Stimulated activated CD4-positive, alpha-beta T cell treated with anti-CD3 and anti-CD28 coated beads, Interleukin-2, amount 100 ng/mL, for 48 hours (primary cell): ENCODE measurements at regions not wholly inside any gene's neighbourhood (a gene's known extent, or its start where the extent isn't known, plus 50 kb on each side); places are given as distances from the start of the nearest gene placed in this dataset.
"Not testable (repeated sequence)": the region's sequence is repeated elsewhere in the genome, so short reads cannot be mapped to it uniquely, and the experiment has no call there.

Experiments
- DNase-seq, 2 donors: peaks; one replicate each; pipeline ENCODE4 v3.0.0-alpha.2; 2020

DNA sequence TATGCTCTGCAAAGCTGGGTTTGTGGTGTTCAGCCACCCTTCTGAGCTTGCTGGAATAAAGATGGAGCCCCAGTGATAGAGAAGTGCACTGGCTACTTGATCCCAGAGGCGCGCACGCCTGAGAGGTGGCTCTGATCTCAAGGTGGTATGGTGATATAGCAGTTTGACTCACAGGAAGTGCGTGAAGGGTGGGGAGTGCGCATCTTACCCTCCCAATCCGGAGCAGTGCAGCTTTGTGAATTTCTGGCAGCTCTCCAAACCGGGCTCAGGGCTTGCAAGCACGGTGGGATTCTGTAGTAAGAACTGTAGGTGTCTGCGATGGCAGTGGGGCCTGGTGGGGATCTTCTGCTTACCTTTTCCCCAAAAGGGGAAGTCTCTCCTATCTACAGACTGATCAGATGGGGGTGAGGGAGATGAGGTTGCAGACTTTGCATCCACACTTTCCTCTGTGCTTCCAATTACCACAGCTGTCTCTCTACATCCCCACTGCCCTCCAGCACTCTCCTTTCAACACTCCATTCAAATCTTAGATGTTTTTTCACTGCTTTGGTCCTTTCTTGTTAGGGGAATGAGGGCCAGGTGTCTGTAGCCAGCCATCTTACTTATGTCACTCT is 197.4 kb upstream of the SLC38A2 start:
- no peak for DNase-seq

DNA sequence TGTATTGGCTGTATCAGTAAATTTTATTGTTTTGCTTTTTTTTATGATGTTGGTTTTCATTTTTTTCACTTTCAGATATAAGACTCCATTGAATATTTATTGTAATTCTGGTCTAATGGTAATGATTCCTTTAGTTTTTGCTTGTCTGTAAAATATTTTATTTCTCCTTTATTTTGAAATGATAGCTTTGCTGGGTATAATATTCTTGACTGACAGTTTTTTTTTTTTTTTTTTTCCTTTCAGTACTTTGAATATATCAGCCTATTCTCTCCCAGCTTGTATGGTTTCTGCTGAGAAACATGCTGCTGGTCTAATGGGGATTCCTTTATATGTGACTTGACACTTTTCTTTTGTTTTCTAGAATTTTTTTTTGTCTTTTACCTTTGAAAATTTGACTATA is 195.1 kb upstream of the SLC38A2 start:
- no peak for DNase-seq

DNA sequence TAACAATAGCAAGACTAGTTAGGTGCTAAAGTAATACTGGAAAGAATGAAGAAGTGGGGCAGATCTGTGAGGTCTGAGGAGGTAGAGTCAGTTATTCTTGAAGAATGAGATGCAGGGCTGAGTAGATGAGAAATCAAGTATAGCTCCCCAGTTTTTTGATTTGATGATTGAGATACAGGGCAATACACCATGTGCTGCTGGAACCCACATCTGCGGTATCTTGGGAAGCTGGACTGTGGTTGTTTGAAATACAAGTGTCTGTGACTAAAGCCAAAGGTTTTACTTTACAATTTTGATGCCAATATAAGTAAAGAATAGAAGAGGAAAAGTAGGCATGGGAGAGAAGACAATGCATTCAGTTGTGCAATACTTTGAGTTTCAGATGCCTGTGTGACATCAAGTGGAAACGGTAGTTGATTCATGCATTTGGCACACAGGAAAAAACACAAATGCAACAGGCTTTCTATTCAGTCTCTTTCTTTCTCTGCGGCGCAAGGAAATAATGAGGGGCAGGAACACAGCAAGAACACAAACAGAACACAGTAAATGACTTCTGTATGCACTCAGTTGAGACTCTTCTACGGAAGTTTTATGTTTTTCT is 190.2 kb upstream of the SLC38A2 start:
- no peak for DNase-seq

DNA sequence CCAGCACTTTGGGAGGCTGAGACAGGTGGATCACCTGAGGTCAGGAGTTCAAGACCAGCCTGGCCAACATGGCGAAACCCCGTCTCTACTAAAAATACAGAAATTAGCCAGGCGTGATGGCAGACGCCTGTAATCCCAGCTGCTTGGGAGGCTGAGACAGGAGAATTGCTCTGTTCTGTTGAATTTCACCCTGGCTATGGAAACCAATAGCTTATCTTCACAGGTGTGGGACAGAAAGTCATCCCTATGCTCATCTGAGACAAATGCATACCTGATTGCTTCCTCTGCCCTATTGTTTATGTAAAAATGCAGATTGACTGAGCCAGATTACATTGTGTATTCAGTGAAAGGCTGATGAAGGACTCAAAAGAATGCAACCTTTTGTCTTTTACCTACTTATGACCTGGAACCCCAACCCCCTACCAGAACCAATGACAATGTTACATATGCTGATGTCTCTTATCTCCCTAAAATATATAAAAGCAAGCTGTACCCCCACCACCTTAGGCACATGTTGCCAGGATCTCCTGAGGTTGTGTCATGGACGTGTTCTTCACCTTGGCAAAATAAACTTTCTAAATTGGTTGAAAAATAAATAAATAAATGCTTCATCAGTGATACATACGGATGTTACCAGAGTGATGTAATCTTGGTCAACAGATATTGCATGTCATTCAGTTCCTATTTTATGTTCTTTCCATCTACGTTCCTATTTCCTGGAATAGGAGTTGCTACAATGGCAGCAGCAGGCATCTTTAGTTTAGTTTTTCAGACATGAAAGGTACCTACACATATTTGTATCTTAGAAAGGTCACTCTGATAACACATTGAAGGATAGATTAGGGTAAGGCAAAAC is 189.4 kb upstream of the SLC38A2 start:
- DNase-seq = not testable (repeated sequence)

DNA sequence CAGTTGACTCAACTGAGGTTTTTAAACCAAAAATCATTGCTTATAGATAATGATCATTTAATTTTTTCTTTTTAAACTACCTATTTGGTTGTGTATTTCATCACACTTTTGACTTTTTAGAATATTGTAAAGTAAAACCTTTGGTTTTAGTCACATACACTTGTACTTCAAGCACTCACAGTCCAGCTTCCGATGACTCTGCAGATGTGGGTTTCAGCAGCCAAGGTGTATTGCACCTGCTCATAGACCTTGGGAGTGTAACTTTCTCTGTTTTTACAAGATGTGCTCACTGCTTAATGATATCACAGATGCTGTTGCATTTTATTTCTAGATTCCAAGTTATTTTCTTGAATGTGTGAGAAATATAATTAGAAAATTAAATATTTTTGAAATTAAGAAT is 188.3 kb upstream of the SLC38A2 start:
- DNase-seq = no peak

DNA sequence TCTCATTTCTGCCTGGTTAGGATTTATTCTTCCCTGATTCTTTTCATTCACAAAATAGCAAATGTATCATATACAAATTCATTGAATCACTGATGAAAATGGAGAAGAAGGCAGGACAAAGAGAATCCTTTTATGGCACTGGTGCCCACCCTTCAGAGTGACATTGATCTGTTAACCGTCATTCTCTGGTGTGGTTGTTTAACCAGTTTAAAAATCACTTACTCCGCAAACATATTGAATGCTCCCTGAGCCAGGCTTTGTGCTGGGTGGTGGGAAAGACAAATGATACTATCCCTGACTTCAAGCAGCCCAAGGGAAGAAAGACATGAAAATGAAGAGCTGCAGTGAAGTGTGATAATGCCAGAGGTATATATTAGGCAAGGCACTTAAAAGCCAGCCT is 187.5 kb upstream of the SLC38A2 start:
- DNase-seq = no peak

DNA sequence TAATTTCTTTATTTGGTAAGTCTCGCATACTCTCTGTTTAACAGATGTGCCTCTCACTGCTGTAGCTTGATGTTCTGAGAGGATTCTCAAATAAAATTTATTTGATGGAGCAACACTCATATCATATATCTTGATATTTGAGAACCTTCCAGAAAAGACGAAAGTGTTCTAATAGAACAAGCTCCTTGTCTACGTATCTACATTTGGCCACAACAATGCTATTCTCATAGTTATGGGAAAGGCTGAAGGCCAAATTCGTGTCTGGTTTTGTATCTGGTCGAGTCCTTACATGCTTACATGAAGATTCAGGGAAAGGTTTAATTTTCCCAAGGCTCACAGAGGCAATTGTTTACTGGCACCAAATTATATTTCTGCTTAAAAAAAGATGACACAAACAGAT is 186.7 kb upstream of the SLC38A2 start:
- DNase-seq = no peak

DNA sequence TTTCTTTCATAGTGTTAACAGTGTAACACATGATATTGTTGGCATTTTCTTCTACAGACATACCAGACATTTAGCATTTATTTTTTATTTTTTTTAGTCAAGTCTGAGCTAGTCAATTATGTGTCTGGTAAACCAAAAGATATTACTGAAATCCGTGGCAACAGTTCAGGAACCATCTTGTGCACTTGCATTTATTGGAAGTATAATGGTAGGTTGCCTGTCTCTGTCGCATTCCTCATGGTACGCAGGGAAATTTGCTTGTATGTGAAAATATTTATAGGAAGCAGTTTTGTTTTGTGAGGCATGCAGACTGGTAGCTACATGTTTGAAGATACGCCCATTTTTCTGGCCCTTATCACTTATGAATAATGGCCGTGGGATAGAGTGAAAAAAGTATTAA is 186.1 kb upstream of the SLC38A2 start:
- no peak for DNase-seq

DNA sequence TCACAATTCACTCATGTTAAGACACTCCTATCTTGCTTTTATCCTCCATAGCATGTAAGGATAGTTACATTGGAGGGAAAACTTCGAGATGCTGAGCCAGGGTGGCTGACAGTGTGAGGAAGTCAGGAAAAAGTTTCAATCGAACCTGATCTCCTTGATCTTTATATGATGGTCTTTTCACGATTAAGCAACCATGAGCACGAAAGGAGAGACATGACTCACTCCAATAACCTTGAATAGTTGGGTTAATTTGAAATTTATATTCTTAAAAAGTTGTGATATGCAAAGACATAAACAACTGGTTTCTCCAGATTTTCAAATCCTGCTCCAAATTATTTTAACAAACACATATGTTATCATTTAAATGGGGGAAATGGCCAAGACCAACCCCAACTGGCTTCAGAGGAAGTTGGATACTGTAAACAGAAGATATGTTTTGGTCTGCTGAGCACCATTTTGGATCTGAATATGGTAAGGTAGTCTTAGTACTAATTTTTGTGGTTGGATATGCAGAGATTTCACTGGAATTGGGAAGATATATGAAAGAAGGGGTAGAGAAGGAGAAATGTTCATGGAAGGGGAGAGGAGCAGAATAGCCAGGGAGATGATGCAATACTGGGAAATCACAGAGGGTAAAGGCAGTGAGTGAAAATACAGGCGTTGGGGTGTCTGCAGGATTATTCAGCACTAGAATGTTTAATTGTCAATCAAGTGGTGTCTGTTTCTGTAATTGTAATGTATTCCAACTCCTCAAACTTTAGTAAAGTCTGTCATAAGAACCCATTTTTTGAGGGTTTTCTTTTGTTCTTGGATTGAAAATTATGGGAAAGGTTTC is 185.2 kb upstream of the SLC38A2 start:
- no peak for DNase-seq

DNA sequence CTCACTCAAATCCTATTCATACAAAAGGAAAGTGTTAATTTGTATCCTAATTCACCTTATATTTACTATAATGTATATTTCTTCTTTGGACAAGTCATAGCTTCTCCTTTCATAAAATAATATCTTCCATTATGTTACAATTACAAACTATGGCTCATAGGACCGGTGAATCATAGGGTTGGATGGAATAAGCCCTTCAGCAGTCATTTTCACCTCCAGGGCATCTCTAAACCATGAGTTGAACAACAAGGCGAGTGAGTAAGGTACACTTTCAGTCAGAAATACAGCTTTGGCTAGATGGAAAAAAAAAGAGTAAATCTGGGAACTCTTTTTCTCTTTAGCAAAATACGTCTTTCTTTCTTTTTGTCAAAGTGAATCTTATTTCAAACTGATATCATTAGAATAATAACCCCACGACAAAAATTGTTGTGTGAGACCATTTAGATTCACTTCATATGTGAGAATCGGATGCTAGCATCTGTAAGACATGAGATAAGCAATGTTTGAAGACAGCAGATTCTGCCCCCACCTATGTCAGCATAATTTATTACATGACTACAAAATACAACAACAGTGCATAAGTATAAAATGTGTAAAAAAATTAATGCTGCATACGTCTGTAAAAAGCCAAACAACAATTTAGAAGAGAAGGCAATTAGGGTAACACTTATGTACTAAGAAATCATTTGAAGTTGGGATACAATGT is 184.4 kb upstream of the SLC38A2 start:
- no peak for DNase-seq

DNA sequence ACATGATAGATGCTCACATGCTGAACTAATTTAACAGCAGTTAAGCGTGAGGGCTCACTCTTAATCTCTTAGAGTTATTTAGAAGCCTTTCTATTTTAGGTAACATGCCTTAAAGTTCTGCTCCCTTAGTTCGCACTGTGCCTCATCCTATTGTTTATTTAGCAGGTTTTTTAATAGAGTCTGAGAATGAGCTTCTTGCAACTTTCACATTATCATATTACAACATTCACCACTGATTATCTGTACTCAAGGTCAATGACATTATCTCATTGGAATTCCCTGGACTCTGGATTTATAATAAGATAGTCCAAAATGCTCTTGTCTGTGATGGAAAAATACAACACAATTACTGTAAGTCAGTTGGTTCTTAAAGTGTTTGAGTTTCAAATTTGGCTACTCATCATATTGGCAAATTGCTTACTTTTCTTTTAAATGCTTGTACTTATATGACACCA is 183.6 kb upstream of the SLC38A2 start:
- DNase-seq = no peak

DNA sequence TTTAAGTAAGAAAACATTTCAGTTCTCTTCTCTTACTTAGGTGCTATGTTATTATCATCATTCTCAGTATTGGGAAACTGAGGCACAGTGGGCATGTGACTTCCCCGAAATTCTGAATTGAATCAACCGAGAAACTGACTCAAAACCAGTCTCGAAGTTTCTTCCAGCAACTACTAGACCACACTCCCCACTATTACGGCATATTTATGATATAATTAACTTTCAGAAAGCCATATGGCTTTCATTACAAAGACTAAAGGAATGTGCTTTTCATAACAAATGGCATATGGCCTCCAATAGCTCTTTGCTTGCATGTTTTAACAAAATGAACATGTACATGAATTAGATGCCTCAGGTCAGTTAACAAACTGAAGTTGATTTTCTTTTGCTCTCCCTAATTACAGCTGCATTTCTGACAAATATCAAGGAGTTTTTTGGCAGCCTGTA is 182.9 kb upstream of the SLC38A2 start:
- no peak for DNase-seq

DNA sequence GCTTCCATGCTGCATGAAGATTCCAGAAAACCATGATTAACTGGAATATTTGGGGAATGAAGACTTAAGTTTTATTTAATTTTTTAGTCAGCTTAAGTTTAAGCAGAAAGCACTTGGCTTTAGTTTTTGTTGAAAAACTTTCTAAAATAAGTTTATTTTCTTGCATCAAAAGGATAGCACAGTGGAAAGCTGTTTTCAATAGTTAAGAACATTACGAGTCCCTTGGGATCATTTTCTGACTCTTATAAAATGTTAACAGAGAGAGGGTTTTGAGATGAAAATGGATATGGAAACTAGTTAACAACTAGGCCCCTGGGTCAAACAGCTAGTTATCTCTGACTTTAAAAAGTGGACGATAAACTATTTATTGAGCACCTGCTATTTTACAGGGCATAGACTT is 181.9 kb upstream of the SLC38A2 start:
- no peak for DNase-seq

DNA sequence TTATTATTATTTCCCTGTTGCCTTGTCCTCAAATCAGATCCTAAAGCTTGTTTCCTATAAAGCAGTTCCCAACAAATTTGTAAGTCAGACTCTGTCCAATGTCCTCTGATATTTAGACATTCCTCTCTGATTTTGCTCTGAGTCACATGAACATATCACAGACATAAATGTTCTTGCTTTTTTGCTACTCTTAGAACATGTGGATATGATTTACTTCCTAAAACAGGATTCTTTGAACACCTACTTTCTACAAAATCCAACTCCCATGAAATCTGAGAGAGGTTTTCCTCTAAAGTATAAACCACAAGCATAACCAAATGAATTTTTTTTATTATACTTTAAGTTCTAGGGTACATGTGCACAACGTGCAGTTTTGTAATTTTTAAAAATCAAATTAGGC is 181.3 kb upstream of the SLC38A2 start:
- DNase-seq = no peak

DNA sequence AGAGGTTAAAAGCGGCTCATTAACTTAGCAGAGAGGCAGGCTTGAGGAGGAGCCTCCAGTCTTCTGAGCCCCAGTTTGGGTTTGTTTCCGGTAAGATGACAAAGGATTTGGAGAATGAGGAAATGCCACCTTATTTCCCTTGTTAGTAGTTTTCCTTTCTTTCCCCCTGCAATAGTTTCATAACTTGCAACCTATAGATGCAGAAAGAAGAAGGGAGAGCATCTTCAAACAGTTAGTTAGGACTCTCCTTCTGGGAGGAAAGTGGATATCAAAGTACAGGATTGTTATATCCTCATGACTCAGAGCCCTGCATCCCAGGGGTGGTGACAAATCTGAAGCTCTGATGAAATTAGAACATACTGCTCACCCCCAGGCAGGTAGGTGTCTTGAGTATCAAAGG is 180.7 kb upstream of the SLC38A2 start:
- DNase-seq = no peak

DNA sequence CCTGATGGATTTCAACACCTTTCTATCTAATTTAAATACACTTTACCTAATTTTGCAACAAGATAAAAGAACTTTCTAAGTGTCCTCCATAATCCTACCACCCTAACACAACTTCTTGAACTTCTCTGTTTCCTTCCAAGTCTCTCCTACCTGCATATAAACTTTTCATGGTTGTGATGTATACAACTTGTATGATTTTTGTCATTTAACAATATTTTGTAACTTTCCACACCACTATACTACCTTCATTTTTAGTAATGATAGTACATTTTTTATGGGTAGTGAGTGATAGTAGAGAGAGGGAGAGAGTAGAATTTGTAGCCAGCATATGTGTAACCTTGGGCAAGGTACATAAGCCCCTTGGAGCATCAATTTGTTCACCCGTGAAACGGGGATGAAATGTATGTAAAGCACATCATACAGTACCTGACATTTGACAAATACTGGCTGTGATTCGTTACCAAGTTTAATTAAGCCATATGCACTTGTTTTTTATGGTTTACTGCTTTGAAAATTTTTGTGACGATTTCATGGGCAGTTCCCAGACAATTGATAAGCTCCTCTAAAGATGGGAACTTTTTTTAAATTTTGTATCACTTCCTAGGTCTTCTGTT is 177.8 kb upstream of the SLC38A2 start:
- no peak for DNase-seq

DNA sequence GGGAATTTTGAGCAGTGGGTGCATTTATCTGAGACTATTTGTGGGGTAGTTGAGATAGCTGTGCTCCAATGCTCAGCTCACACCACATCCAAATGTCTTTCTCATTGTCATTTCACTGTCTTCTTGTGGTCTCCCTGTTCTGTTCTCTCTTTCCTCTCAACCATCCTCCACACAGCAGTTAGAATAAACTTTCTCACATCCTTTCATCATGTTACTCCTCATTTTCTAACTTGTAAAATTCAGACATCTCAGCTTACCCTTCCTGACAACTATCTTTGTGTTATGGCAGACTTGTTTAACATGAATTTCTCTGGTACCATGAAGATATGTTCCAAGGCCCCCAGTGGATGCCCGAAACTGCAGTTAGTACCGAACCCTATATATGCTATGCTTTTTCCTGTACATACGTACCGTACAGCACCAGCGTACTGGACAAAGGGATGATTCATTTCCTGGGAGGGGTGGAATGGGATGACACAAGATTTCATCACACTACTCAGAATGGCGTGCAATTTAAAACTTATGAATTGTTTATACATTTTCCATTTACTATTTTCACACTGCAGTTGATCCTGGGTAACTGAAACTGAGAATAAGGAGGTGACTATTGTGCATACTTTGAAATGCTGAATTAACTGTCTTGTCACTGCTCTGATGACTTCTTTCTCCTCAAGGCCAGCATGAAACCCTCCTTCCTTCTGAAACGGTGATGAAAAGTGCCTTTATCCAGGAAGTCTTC is 177.1 kb upstream of the SLC38A2 start:
- DNase-seq = peak; percentile 37 to 39

DNA sequence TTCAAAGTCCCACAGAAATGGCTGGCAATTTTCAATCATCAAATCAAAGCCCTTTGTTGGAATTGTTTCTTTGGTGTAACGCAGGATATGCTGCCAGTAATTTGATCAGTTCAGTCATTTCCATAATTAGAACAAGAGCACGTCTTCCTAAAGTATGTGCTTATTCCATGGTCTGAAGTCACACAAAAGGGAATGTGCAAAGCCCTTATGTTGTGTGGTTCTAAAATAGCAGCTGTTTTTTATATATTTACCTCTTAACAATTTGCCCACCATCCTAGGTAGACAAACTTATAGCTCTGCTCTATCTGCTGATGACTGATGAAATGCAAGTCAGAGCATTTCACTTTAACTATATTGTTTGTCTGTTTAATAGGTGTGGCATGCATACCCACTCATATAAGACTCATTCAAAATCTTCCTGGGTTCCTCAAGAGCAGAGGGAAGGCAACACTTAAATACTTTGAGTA is 176.1 kb upstream of the SLC38A2 start:
- no peak for DNase-seq

DNA sequence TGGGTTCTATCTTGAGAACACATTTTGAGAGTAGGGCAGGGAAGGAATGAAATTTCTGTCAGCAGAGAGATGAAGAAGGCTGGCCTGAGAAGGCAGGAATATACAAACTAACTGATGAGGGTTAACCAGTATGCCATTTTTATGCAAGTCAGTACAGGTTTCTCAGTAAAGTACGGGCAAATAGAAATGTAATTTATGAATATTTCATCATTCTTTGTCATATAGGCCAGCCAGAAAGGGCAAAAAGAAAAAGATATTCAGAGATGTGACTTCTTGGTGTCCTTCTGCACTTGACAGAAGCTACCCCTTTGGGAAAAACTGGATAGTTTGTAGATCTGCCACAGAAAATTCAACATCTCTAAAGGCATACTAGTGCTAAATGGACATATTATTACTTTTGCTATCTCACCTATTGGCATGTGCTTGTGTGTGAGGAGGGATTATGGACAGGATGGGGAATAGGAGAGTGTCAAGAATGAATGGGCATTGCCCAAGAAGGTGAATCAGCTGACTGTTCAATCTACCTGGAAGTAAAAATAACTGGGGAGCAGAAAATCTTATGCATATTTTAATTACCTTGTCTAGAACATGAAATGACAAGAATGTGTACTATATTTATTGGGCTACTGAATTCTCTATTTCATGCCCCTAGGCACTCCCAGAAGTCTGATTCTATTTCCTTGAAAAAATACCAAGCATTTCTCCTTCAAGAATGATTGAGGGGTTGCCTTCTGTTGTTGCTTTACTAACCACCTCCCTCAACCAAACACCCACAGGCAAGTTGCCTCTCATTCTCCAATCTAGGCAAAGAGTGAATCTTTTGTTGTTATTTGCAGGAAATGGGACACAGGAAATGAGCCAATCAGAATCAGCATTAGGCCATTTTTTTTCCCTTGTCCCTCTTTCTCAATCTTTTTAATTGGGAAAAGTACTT is 175.1 kb upstream of the SLC38A2 start:
- DNase-seq = no peak
